Thymus (tissue), 11 donors: ENCODE measurements at regions not wholly inside any gene's neighbourhood (a gene's known extent, or its start where the extent isn't known, plus 50 kb on each side); places are given as distances from the start of the nearest gene placed in this dataset.

Experiments used
- DNase-seq, 9 donors: peaks; one replicate each; pipeline ENCODE4 v3.0.0-alpha.2; 2013; ENCODE audit warnings: low spot score in 9 of 9, low read depth in 6 of 9, missing footprints in 1 of 9
- H3K27ac ChIP-seq, 2 donors: one replicate each; pipeline ENCODE4 v1.5.1; 2013; ENCODE audit warnings: control low read depth in 1 of 2, low read depth in 1 of 2, low read length in 1 of 2, mild to moderate bottlenecking in 1 of 2, moderate library complexity in 1 of 2
- H3K27me3 ChIP-seq, 2 donors: one replicate each; pipeline ENCODE4 v1.5.1; 2013; ENCODE audit warnings: low read length in 1 of 2; ENCODE audit not compliant: control insufficient read depth in 2 of 2, insufficient read depth in 1 of 2
- H3K36me3 ChIP-seq, 2 donors: one replicate each; pipeline ENCODE4 v1.5.1; 2013; ENCODE audit warnings: low read length in 1 of 2, mild to moderate bottlenecking in 1 of 2, moderate library complexity in 1 of 2; ENCODE audit not compliant: control insufficient read depth in 2 of 2, insufficient read depth in 2 of 2
- H3K4me1 ChIP-seq, 2 donors: one replicate each; pipeline ENCODE4 v1.5.1; 2013; ENCODE audit warnings: low read length in 2 of 2; ENCODE audit not compliant: control insufficient read depth in 2 of 2, insufficient read depth in 2 of 2
- H3K4me3 ChIP-seq, 2 donors: one replicate each; pipeline ENCODE4 v1.5.1; 2013; ENCODE audit warnings: low read length in 2 of 2, control low read depth in 1 of 2, mild to moderate bottlenecking in 1 of 2
- H3K9me3 ChIP-seq, 2 donors: one replicate each; pipeline ENCODE4 v1.5.1; 2013; ENCODE audit warnings: low read length in 1 of 2, mild to moderate bottlenecking in 1 of 2; ENCODE audit not compliant: control insufficient read depth in 2 of 2, insufficient read depth in 1 of 2
- WGBS: extraction: QIAGEN DNeasy Blood & Tissue Kit; methylation state at CpG from one replicate; pipeline ENCODE4 v1.1.7; 2013; 5-methylcytosine and 5-hydroxymethylcytosine counted together
- donor health status: healthy.

GRCh38 chr1:181406989-181407388 is 76.3 kb upstream of the CACNA1E start:
- 98% methylated on average over 2 of the region's 2 CpGs for WGBS
- DNase-seq, result no peak
- no peaks in the 10 kb centered on the region for H3K27me3 ChIP-seq

DNA sequence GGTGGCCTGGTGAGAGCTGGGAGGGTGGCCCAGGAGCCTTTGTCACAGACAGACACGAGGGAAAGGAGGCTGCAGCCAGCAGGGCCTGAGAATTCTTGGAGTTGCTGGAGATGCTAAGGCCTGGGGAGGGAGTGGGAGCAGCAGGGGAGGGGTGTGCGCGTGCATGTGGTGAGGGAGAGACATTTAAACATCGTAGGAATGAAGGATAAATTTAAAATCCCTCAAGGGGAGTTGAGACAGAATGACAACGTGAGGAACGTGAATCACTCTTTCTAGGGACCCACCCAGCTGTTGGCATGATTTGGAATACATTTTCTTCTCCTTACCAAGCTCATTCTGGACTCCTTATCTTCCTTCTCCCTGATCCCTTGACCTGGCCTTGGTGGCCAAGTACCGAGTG is 73.3 kb upstream of the CACNA1E start:
- Histone ChIP-seq H3K27ac (no peak overlapping the region), H3K9me3 (no peaks in the 10 kb centered on the region), H3K36me3 (no peaks in the 10 kb centered on the region), H3K4me1 (no peaks in the 10 kb centered on the region), H3K4me3 (no peak overlapping the region), H3K27me3 (no peaks in the 10 kb centered on the region)
- WGBS, result 83% methylated on average over 7 of the region's 7 CpGs
- DNase-seq, result no peak

More at GRCh38 chr1:181406989-181407388, 76.3 kb upstream of the CACNA1E start:
- no peaks in the 10 kb centered on the region for H3K4me1 ChIP-seq
- no peaks in the 10 kb centered on the region for H3K9me3 ChIP-seq
- no peak overlapping the region for H3K4me3 ChIP-seq
- H3K36me3 ChIP-seq, result no peaks in the 10 kb centered on the region
- H3K27ac ChIP-seq, result no peak overlapping the region

- WGBS, result 98% methylated on average over 9 of the region's 9 CpGs
- no peaks in the 10 kb centered on the region for H3K36me3 ChIP-seq
Observed at GRCh38 chr1:181412746-181413145, 70.6 kb upstream of the CACNA1E start.

DNA sequence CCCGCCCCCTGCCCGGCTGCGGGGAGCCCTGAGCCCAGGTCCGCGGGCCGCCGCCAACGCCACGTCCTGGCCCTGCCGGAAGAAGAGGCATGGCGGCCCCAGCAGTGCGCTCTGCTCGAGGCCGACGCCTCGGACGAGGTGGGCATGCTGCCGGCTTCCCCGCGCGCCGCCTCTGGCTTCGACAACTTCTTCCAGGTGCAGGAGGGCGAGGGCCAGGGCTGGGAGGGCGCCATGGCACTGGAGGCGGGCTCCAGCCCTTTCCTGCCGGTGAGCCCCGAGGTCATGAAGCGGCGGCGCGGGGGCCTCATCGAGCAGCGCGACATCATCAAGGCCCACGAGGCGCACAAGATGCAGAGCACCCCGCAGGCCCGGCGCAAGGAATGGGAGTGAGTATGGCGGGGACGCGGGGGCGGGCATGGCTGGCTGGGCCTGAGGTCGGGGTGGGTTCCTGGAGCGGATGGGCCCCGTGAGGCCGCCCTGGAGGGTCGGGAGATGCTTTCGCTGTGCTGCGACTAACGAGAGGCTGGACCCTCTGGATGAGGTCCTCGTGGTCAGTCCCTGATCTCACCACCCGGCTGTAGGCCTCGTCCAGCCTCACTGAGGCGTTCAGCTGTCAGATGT is 70.0 kb upstream of the CACNA1E start:
- no peaks in the 10 kb centered on the region for H3K36me3 ChIP-seq
- WGBS, result 95% methylated on average over 56 of the region's 56 CpGs
- no peak overlapping the region for H3K27ac ChIP-seq
- no peak for DNase-seq
- no peaks in the 10 kb centered on the region for H3K9me3 ChIP-seq
- no peaks in the 10 kb centered on the region for H3K4me1 ChIP-seq
- no peaks in the 10 kb centered on the region for H3K27me3 ChIP-seq
- H3K4me3 ChIP-seq, result no peak overlapping the region

More at GRCh38 chr1:181412746-181413145, 70.6 kb upstream of the CACNA1E start:
- Histone ChIP-seq H3K27me3 (no peaks in the 10 kb centered on the region), H3K27ac (no peak overlapping the region), H3K4me3 (no peak overlapping the region), H3K4me1 (no peaks in the 10 kb centered on the region), H3K9me3 (no peaks in the 10 kb centered on the region)
- no peak for DNase-seq

DNA sequence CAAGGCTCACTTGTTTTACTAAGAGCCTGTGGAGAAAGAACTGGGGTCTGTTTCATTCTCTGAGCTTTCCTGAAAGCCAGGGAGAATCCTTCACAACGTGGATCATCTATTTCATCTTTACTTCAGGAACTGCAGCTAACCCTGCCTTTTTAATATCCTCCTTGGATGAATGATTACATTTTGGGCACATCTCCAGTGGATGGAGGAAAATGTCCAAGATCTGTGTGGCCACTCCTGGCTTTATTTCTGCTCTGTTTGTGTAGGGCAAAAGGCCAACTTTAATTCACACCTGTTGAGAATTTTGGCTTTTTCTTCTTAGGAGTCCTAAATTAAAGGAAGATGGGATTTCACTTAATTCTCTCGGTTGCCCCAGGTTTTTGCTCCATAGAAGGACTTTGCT is 69.5 kb upstream of the CACNA1E start:
- Histone ChIP-seq H3K9me3 (no peaks in the 10 kb centered on the region), H3K27me3 (no peaks in the 10 kb centered on the region), H3K27ac (no peak overlapping the region), H3K4me1 (no peaks in the 10 kb centered on the region), H3K4me3 (no peak overlapping the region), H3K36me3 (no peaks in the 10 kb centered on the region)
- 87% methylated on average over 2 of the region's 2 CpGs for WGBS
- no peak for DNase-seq

- no peaks in the 10 kb centered on the region for H3K9me3 ChIP-seq
- H3K4me3 ChIP-seq, result no peak overlapping the region
- no peak for DNase-seq
- no peaks in the 10 kb centered on the region for H3K36me3 ChIP-seq
- H3K27ac ChIP-seq, result no peak overlapping the region
- H3K27me3 ChIP-seq, result no peaks in the 10 kb centered on the region
- 87% methylated on average over 7 of the region's 7 CpGs for WGBS
- no peaks in the 10 kb centered on the region for H3K4me1 ChIP-seq
Observed at GRCh38 chr1:181416268-181416860, 67.0 kb upstream of the CACNA1E start.

DNA sequence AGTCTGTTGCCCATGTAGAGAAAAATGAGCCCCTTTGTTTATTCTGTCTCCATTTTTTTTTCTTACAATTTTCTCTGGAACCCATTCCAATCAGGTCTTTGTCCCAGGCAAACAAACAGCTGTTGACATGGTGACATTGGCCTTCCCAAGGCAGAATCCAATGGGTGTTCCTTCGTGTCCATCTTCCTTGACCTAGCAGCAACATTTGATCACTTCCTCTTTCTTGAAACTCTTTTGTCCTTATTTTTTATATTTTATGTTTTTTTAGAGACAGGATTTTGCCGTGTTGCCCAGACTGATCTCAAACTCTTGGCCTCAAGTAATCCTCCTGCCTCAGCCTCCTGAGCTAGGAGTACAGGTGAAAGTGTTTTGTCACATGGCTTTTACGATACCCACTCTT is 65.4 kb upstream of the CACNA1E start:
- DNase-seq, result no peak
- whole genome bisulfite sequencing, result 74% methylated on average over 3 of the region's 3 CpGs
- no peaks in the 10 kb centered on the region for H3K36me3 ChIP-seq
- no peak overlapping the region for H3K4me3 ChIP-seq
- H3K4me1 ChIP-seq, result no peaks in the 10 kb centered on the region
- H3K27ac ChIP-seq, result no peak overlapping the region
- H3K9me3 ChIP-seq, result no peaks in the 10 kb centered on the region
- H3K27me3 ChIP-seq, result no peaks in the 10 kb centered on the region

- H3K4me3 ChIP-seq, result no peak overlapping the region
- H3K27me3 ChIP-seq, result peaks cover 0 to 9% of the 10 kb centered on the region in 2 donors
- peak in 2 of 9 donors; percentile 2 to 20 for DNase-seq
- no peaks in the 10 kb centered on the region for H3K9me3 ChIP-seq
- no peaks in the 10 kb centered on the region for H3K36me3 ChIP-seq
- no peaks in the 10 kb centered on the region for H3K4me1 ChIP-seq
- WGBS, result 36% methylated on average over 4 of the region's 4 CpGs
- H3K27ac ChIP-seq, result no peak overlapping the region
Observed at GRCh38 chr1:181423301-181423918, 59.9 kb upstream of the CACNA1E start.

DNA sequence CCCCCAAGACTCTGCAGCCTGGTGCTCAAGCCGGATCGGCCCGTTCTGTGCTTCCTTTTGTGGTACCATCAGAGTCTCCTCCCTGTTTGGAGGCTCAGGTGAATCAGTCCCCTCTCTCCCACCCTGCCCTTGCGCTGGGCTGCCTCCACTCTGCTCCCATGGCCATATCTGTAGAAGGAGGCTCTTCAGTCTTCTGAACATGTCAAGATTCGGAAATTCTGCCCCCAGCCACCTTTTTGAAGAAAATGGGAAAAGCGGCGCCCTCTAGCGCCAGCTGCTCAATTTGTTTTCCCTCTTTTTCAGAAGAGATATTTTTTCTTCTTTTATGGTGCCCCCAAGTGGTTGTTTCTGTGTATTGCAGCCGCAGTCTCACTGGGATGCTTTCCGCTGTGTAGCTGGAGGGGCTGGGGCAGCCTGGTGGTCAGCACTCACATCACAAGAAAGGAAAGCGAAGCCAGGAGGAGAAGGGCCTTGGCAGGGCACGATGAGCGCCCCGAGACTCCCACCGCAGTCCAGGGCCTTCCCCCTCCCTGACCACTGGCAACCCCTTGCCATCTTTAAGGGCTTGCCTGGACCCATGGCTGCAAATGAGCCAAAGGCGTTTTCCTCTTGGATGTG is 58.4 kb upstream of the CACNA1E start:
- Histone ChIP-seq H3K4me1 (no peaks in the 10 kb centered on the region), H3K36me3 (no peaks in the 10 kb centered on the region), H3K27ac (no peak overlapping the region), H3K9me3 (no peaks in the 10 kb centered on the region), H3K4me3 (no peak overlapping the region), H3K27me3 (peaks cover 0 to 9% of the 10 kb centered on the region in 2 donors)
- 18% methylated on average over 16 of the region's 16 CpGs for WGBS
- peak; percentile 41 to 83 (median 66) for DNase-seq
